DOHH2 (cell line): ENCODE measurements at regions not wholly inside any gene's neighbourhood (a gene's known extent, or its start where the extent isn't known, plus 50 kb on each side); places are given as distances from the start of the nearest gene placed in this dataset.
"Not testable (repeated sequence)": the region's sequence is repeated elsewhere in the genome, so short reads cannot be mapped to it uniquely, and the experiment has no call there.

ENCODE experiments used
- H3F3A ChIP-seq: fragments of 200-600 bp; sonication (generic), shearing (Covaris generic); 2 replicates; pipeline ENCODE4 v1.6.0; 2016; ENCODE audit warnings: antibody characterized with exemption, mild to moderate bottlenecking; ENCODE audit not compliant: control insufficient read depth, insufficient read depth
- H3K27ac ChIP-seq: fragments of 200-600 bp; sonication (generic); 2 replicates; pipeline ENCODE4 v1.5.1; 2014; ENCODE audit warnings: low read depth, mild to moderate bottlenecking, low read length, moderate library complexity
- H3K27me3 ChIP-seq: fragments of 200-600 bp; sonication (generic); 2 replicates; pipeline ENCODE4 v1.6.1; 2014; ENCODE audit warnings: mild to moderate bottlenecking, low read length, mixed read lengths; ENCODE audit not compliant: control insufficient read depth
- H3K36me3 ChIP-seq: fragments of 200-600 bp; sonication (generic); 2 replicates; pipeline ENCODE4 v1.6.1; 2014; ENCODE audit warnings: mild to moderate bottlenecking, low read length, moderate library complexity, mixed read lengths; ENCODE audit not compliant: control insufficient read depth
- H3K4me1 ChIP-seq: fragments of 200-600 bp; sonication (generic); 2 replicates; pipeline ENCODE4 v1.6.1; 2014; ENCODE audit warnings: mild to moderate bottlenecking, low read length, mixed read lengths; ENCODE audit not compliant: control insufficient read depth
- H3K4me2 ChIP-seq: fragments of 200-600 bp; sonication (generic); 2 replicates; pipeline ENCODE4 v1.6.0; 2014; ENCODE audit warnings: mild to moderate bottlenecking, low read length, moderate library complexity
- H3K4me3 ChIP-seq: fragments of 200-600 bp; sonication (generic); 2 replicates; pipeline ENCODE4 v1.5.1; 2014; ENCODE audit warnings: mild to moderate bottlenecking, low read length, mixed read lengths
- H3K79me2 ChIP-seq: fragments of 200-600 bp; sonication (generic); 2 replicates; pipeline ENCODE4 v1.6.1; 2014; ENCODE audit warnings: mild to moderate bottlenecking, low read length, mixed read lengths; ENCODE audit not compliant: control insufficient read depth
- H3K9me2 ChIP-seq: fragments of 200-600 bp; sonication (generic); replicated peaks from 2 replicates; pipeline ENCODE4 v1.6.1; 2014; ENCODE audit warnings: mild to moderate bottlenecking, low read length, mixed read lengths; ENCODE audit not compliant: control insufficient read depth
- H3K9me3 ChIP-seq: fragments of 200-600 bp; sonication (generic); 2 replicates; pipeline ENCODE4 v1.6.1; 2014; ENCODE audit warnings: antibody characterized with exemption, low read length, mixed read lengths; ENCODE audit not compliant: control insufficient read depth, insufficient read depth
- H4K20me1 ChIP-seq: fragments of 200-600 bp; sonication (generic); 2 replicates; pipeline ENCODE4 v1.6.0; 2014; ENCODE audit warnings: low read depth, mild to moderate bottlenecking, antibody characterized with exemption, low read length, moderate library complexity; ENCODE audit not compliant: control insufficient read depth, insufficient read depth
- CTCF ChIP-seq: fragments of 200-600 bp; sonication (generic); IDR thresholded peaks from one replicate; pipeline ENCODE4 v1.5.1; 2014; ENCODE audit warnings: antibody characterized with exemption, mild to moderate bottlenecking, low read depth, low read length; ENCODE audit not compliant: poor library complexity, severe bottlenecking
- EZH2phosphoT487 ChIP-seq: fragments of 200-600 bp; sonication (generic); IDR thresholded peaks from 2 replicates; pipeline ENCODE4 v1.6.1; 2017; ENCODE audit warnings: borderline replicate concordance, mild to moderate bottlenecking, antibody characterized with exemption, low read length, moderate library complexity, mixed read lengths

DNA sequence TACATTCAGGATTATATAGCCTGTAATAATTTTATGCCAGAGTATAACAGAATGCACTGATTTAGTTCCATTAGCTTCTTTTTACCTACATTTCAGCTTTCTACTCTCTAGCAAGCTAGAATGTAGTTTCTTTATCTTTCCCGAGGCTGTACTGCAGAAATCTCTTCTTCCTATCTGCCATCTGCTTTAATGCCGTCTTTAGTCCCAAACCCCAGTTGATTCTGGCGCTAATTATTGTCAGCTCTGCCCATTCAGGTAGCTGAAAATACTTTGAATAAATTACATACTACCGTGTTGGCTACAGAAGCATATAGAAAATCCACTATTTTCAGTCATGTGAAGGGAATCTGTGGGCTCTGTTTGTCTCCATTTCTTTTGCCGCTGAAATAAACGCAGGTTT is 706.7 kb downstream of the NTRK3 start:
- no peaks in the 10 kb centered on the region for H3K9me2 ChIP-seq
- H3K79me2 ChIP-seq, result no peaks in the 10 kb centered on the region
- TF ChIP-seq CTCF (no peak), EZH2phosphoT487 (no peak)
- no peaks in the 10 kb centered on the region for H3K36me3 ChIP-seq
- no peaks in the 10 kb centered on the region for H3F3A ChIP-seq
- H3K4me2 ChIP-seq, result no peak overlapping the region
- H4K20me1 ChIP-seq, result no peaks in the 10 kb centered on the region
- no peak overlapping the region for H3K27ac ChIP-seq
- H3K27me3 ChIP-seq, result no peaks in the 10 kb centered on the region
- H3K9me3 ChIP-seq, result no peaks in the 10 kb centered on the region
- no peaks in the 10 kb centered on the region for H3K4me1 ChIP-seq
- H3K4me3 ChIP-seq, result no peak overlapping the region

GRCh38 chr15:87549296-87549695 is 707.2 kb downstream of the NTRK3 start:
- no peaks in the 10 kb centered on the region for H4K20me1 ChIP-seq
- TF ChIP-seq CTCF, result no peak
- no peak for TF ChIP-seq EZH2phosphoT487
- no peak overlapping the region for H3K27ac ChIP-seq
- no peaks in the 10 kb centered on the region for H3K9me3 ChIP-seq
- no peak overlapping the region for H3K4me2 ChIP-seq
- no peak overlapping the region for H3K4me3 ChIP-seq
- H3K9me2 ChIP-seq, result no peaks in the 10 kb centered on the region
- H3K27me3 ChIP-seq, result no peaks in the 10 kb centered on the region
- no peaks in the 10 kb centered on the region for H3K4me1 ChIP-seq
- H3K36me3 ChIP-seq, result no peaks in the 10 kb centered on the region
- no peaks in the 10 kb centered on the region for H3F3A ChIP-seq
- H3K79me2 ChIP-seq, result no peaks in the 10 kb centered on the region

- not testable (repeated sequence) for H4K20me1 ChIP-seq, H3K4me3 ChIP-seq, H3K4me2 ChIP-seq, H3K27me3 ChIP-seq, H3F3A ChIP-seq, H3K4me1 ChIP-seq, H3K9me3 ChIP-seq, H3K79me2 ChIP-seq, H3K27ac ChIP-seq, H3K36me3 ChIP-seq, H3K9me2 ChIP-seq
Observed at GRCh38 chr15:87548590-87548989, 707.9 kb downstream of the NTRK3 start.

GRCh38 chr15:87547470-87548181 is 708.9 kb downstream of the NTRK3 start:
- no peaks in the 10 kb centered on the region for H3K4me1 ChIP-seq
- no peaks in the 10 kb centered on the region for H3K9me2 ChIP-seq
- H3F3A ChIP-seq, result no peaks in the 10 kb centered on the region
- H3K27me3 ChIP-seq, result no peaks in the 10 kb centered on the region
- no peaks in the 10 kb centered on the region for H4K20me1 ChIP-seq
- H3K27ac ChIP-seq, result no peak overlapping the region
- no peak overlapping the region for H3K4me3 ChIP-seq
- H3K36me3 ChIP-seq, result no peaks in the 10 kb centered on the region
- no peaks in the 10 kb centered on the region for H3K79me2 ChIP-seq
- no peaks in the 10 kb centered on the region for H3K9me3 ChIP-seq
- no peak overlapping the region for H3K4me2 ChIP-seq
- TF ChIP-seq CTCF, result no peak
- TF ChIP-seq EZH2phosphoT487, result no peak
